T47D (cell line): ENCODE measurements at regions not wholly inside any gene's neighbourhood (a gene's known extent, or its start where the extent isn't known, plus 50 kb on each side); places are given as distances from the start of the nearest gene placed in this dataset.

ENCODE experiments used
- DNase-seq, 2 experiments: peaks; one replicate each; pipeline versions ENCODE4 v3.0.0 to v3.0.0-alpha.2; 2011 to 2012; ENCODE audit warnings: low read depth in 1 of 2, low spot score in 1 of 2
- JUND ChIP-seq: IDR thresholded peaks from 2 replicates; pipeline ENCODE4 v1.6.1; 2012; ENCODE audit warnings: low read depth
- in situ Hi-C: cut with HindIII; loops from 2 replicates; pipeline ENCODE4 v1.10.0; 2016; ENCODE audit warnings: low sequenced_read_pairs, low pct_unique_long_range_greater_than_20kb

- no peak for DNase-seq
- in situ Hi-C loops = no loop called here
- TF ChIP-seq JUND = no peak
These were observed 271.7 kb downstream of the HTR1A start for GRCh38 chr5:63690546-63690945.

- no peak for TF ChIP-seq JUND
- in situ Hi-C loops = no loop called here
- no peak for DNase-seq
These were observed 274.3 kb downstream of the HTR1A start for GRCh38 chr5:63687854-63688516.

GRCh38 chr5:63686938-63687337 is 275.3 kb downstream of the HTR1A start:
- peak in 1 of 2 experiments; percentile 12 for DNase-seq
- TF ChIP-seq JUND = no peak
- in situ Hi-C loops = no loop called here

- no peak for DNase-seq
- in situ Hi-C loops = no loop called here
- no peak for TF ChIP-seq JUND
These were observed 276.1 kb downstream of the HTR1A start for GRCh38 chr5:63686181-63686580.

GRCh38 chr5:63685454-63685853 is 276.8 kb downstream of the HTR1A start:
- in situ Hi-C loops = no loop called here
- TF ChIP-seq JUND = no peak
- DNase-seq = no peak

- TF ChIP-seq JUND = no peak
- in situ Hi-C loops = no loop called here
- DNase-seq = no peak
These were observed 287.4 kb downstream of the HTR1A start for GRCh38 chr5:63674881-63675280.

GRCh38 chr5:63655043-63655442 is 307.2 kb downstream of the HTR1A start:
- in situ Hi-C loops = no loop called here
- TF ChIP-seq JUND = no peak

GRCh38 chr5:63650581-63650980 is 311.7 kb downstream of the HTR1A start:
- in situ Hi-C loops = no loop called here
- DNase-seq = no peak
- no peak for TF ChIP-seq JUND

More at GRCh38 chr5:63655043-63655442, 307.2 kb downstream of the HTR1A start:
- no peak for DNase-seq

- DNase-seq = no peak
- no peak for TF ChIP-seq JUND
- in situ Hi-C loops = no loop called here
These were observed 313.9 kb downstream of the HTR1A start for GRCh38 chr5:63648376-63648775.

GRCh38 chr5:63629951-63630630 is 332.2 kb downstream of the HTR1A start:
- DNase-seq = no peak
- in situ Hi-C loops = no loop called here
- TF ChIP-seq JUND = no peak

GRCh38 chr5:63613442-63613841 is 348.8 kb downstream of the HTR1A start:
- no peak for DNase-seq
- in situ Hi-C loops = no loop called here
- TF ChIP-seq JUND = no peak

GRCh38 chr5:63603996-63604395 is 358.2 kb downstream of the HTR1A start:
- in situ Hi-C loops = no loop called here
- no peak for DNase-seq
- TF ChIP-seq JUND = no peak

GRCh38 chr5:63602971-63603370 is 359.3 kb downstream of the HTR1A start:
- no peak for DNase-seq
- in situ Hi-C loops = no loop called here
- no peak for TF ChIP-seq JUND
